NT2/D1 (cell line): ENCODE measurements at regions not wholly inside any gene's neighbourhood (a gene's known extent, or its start where the extent isn't known, plus 50 kb on each side); places are given as distances from the start of the nearest gene placed in this dataset.

Experiments
- SUZ12 ChIP-seq: IDR thresholded peaks from 2 replicates; pipeline ENCODE4 v1.6.1; 2011; ENCODE audit not compliant: insufficient read length, insufficient read depth; ENCODE audit errors: extremely low read depth
- YY1 ChIP-seq: IDR thresholded peaks from 2 replicates; pipeline ENCODE4 v1.6.1; 2011; ENCODE audit not compliant: insufficient read length, insufficient read depth
- ZNF274 ChIP-seq: IDR thresholded peaks from 2 replicates; pipeline ENCODE4 v1.6.1; 2011; ENCODE audit warnings: mild to moderate bottlenecking, low read depth, low read length

DNA sequence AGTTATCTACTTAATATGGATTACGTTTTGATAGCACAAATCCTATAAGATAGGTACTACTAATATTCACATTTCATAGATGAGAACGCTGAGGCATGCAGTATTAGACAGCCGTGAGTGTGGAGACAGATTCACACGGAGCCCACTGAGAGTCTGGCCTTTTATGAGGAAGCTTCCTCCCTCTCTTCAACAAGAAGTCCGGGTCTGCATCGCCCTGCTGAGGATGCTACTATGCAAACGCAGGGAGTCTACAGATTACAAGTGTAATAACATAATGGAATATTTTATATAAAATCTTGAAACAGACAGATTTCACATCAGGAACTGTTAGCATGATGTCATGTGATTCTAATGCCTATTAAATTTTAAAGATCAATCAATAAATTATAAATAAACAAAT, 255.9 kb upstream of the GLI3 start:
- no peak for TF ChIP-seq YY1
- TF ChIP-seq SUZ12 = no peak
- no peak for TF ChIP-seq ZNF274
